ENCODE measurements at regions not wholly inside any gene's neighbourhood (a gene's known extent, or its start where the extent isn't known, plus 50 kb on each side); places are given as distances from the start of the nearest gene placed in this dataset.

- no peak for DNase-seq
Measured at GRCh38 chr5:4541334-4541733, 598.8 kb upstream of the ADAMTS16 start.

- no peak for DNase-seq
Measured at GRCh38 chr5:4542145-4542778, 597.9 kb upstream of the ADAMTS16 start.

GRCh38 chr5:4544049-4544670 is 596.0 kb upstream of the ADAMTS16 start:
- no peak for DNase-seq

- DNase-seq, result no peak
Measured at GRCh38 chr5:4547547-4547946, 592.6 kb upstream of the ADAMTS16 start.

GRCh38 chr5:4548341-4548740 is 591.8 kb upstream of the ADAMTS16 start:
- DNase-seq, result no peak

GRCh38 chr5:4549351-4549750 is 590.8 kb upstream of the ADAMTS16 start:
- no peak for DNase-seq

- DNase-seq, result no peak
Measured at GRCh38 chr5:4551034-4551433, 589.1 kb upstream of the ADAMTS16 start.

- no peak for DNase-seq
Measured at GRCh38 chr5:4553130-4553529, 587.0 kb upstream of the ADAMTS16 start.

- no peak for DNase-seq
Measured at GRCh38 chr5:4553978-4554377, 586.2 kb upstream of the ADAMTS16 start.

GRCh38 chr5:4555725-4556285 is 584.3 kb upstream of the ADAMTS16 start:
- DNase-seq, result no peak

- DNase-seq, result no peak
Measured at GRCh38 chr5:4561403-4561802, 578.7 kb upstream of the ADAMTS16 start.

- no peak for DNase-seq
Measured at GRCh38 chr5:4563400-4563799, 576.7 kb upstream of the ADAMTS16 start.

- DNase-seq, result no peak
Measured at GRCh38 chr5:4570047-4570995, 569.8 kb upstream of the ADAMTS16 start.

- DNase-seq, result no peak
Measured at GRCh38 chr5:4571248-4571948, 568.7 kb upstream of the ADAMTS16 start.

GRCh38 chr5:4572311-4573100 is 567.6 kb upstream of the ADAMTS16 start:
- no peak for DNase-seq

GRCh38 chr5:4575608-4576007 is 564.5 kb upstream of the ADAMTS16 start:
- no peak for DNase-seq

GRCh38 chr5:4576161-4576748 is 563.9 kb upstream of the ADAMTS16 start:
- no peak for DNase-seq

GRCh38 chr5:4576908-4577307 is 563.2 kb upstream of the ADAMTS16 start:
- DNase-seq, result no peak

GRCh38 chr5:4579679-4580078 is 560.5 kb upstream of the ADAMTS16 start:
- DNase-seq, result no peak

GRCh38 chr5:4580772-4581171 is 559.4 kb upstream of the ADAMTS16 start:
- DNase-seq, result no peak

- no peak for DNase-seq
Measured at GRCh38 chr5:4581289-4581688, 558.8 kb upstream of the ADAMTS16 start.

Measured in effector CD4-positive, alpha-beta T cell (primary cell).